Endothelial cell of umbilical vein (primary cell): ENCODE measurements at regions not wholly inside any gene's neighbourhood (a gene's known extent, or its start where the extent isn't known, plus 50 kb on each side); places are given as distances from the start of the nearest gene placed in this dataset.

Source experiments
- BruUV-seq: library from RNA; stranded (reverse); fragments of 400-500 nt; replicated peaks from 2 replicates; lab custom pipeline; 2021; lab: Mats Ljungman, UMichigan
- CTCF ChIA-PET: fragments of 300-600, 350-600 bp; sonication (Branson Sonifier 250); formaldehyde crosslinking; loops from one replicate; lab custom pipeline; 2021; ENCODE audit warnings: antibody characterized with exemption, inconsistent platforms; lab: Charles Lee
- POLR2A ChIA-PET: fragments of 300-600, 350-600 bp; sonication (Branson Sonifier 250); formaldehyde crosslinking; loops from one replicate; lab custom pipeline; 2021; ENCODE audit warnings: antibody characterized with exemption, inconsistent platforms; lab: Charles Lee
- DNase-seq: peaks from one replicate; pipeline ENCODE4 v3.0.0-alpha.2; 2011; ENCODE audit warnings: low read depth, low spot score
- FAIRE-seq: peaks from 2 replicates; lab custom pipeline; 2011; peaks lifted over from hg19 to GRCh38; lab: Jason Lieb, UNC
- H2AFZ ChIP-seq: 2 replicates; pipeline ENCODE4 v1.6.0; 2012; ENCODE audit warnings: low read depth, low read length, control low read depth, inconsistent platforms
- H3K27ac ChIP-seq: 2 replicates; pipeline ENCODE4 v1.5.1; 2011; ENCODE audit warnings: low read depth, mild to moderate bottlenecking, control low read depth, low read length, moderate library complexity; ENCODE audit not compliant: insufficient read depth
- H3K27me3 ChIP-seq, 2 experiments: 2 replicates each; pipeline versions ENCODE4 v1.6.0 to v1.6.1; 2011; ENCODE audit warnings: low read length in 2 of 2, mixed read lengths in 1 of 2; ENCODE audit not compliant: control insufficient read depth in 2 of 2, insufficient read depth in 2 of 2
- H3K36me3 ChIP-seq, 2 experiments: 2 replicates in 1 of 2; 3 replicates in 1 of 2; pipeline ENCODE4 v1.5.1; 2011; ENCODE audit warnings: low read length in 2 of 2, mild to moderate bottlenecking in 1 of 2, moderate library complexity in 1 of 2; ENCODE audit not compliant: control insufficient read depth in 2 of 2, insufficient read depth in 2 of 2; ENCODE audit errors: extremely low read depth in 1 of 2
- H3K4me1 ChIP-seq: 3 replicates; pipeline ENCODE4 v1.5.1; 2011; ENCODE audit warnings: mild to moderate bottlenecking, low read length; ENCODE audit not compliant: control insufficient read depth, insufficient read depth; ENCODE audit errors: extremely low read depth
- H3K4me2 ChIP-seq: 2 replicates; pipeline ENCODE4 v1.6.1; 2011; ENCODE audit warnings: low read length, control low read depth, mixed read lengths; ENCODE audit not compliant: insufficient read depth
- H3K4me3 ChIP-seq, 3 experiments: fragments of 200-600 bp in 1 of 3; sonication (generic), shearing (Covaris generic) in 1 of 3; replicated peaks in 1 of 3; 2 replicates each; pipeline ENCODE4 v1.5.1; 2011 to 2016; ENCODE audit warnings: control low read depth in 3 of 3, low read length in 3 of 3, mild to moderate bottlenecking in 2 of 3, inconsistent platforms in 1 of 3, low read depth in 1 of 3, moderate library complexity in 1 of 3; ENCODE audit not compliant: insufficient read depth in 1 of 3
- H3K79me2 ChIP-seq: 2 replicates; pipeline ENCODE4 v1.6.0; 2012; ENCODE audit warnings: low read length, inconsistent platforms; ENCODE audit not compliant: control insufficient read depth, insufficient read depth
- H3K9ac ChIP-seq: replicated peaks from 2 replicates; pipeline ENCODE3; 2011; ENCODE audit warnings: low read length, control low read depth; ENCODE audit not compliant: insufficient read depth; ENCODE audit errors: extremely low read depth
- H3K9me1 ChIP-seq: replicated peaks from 3 replicates; pipeline ENCODE4 v1.6.0; 2011; ENCODE audit warnings: mild to moderate bottlenecking, low read length; ENCODE audit not compliant: control insufficient read depth, insufficient read depth; ENCODE audit errors: extremely low read depth
- H3K9me3 ChIP-seq: replicated peaks from 2 replicates; pipeline ENCODE4 v1.5.1; 2012; ENCODE audit warnings: low read length, inconsistent platforms; ENCODE audit not compliant: control insufficient read depth, insufficient read depth
- H4K20me1 ChIP-seq: replicated peaks from 2 replicates; pipeline ENCODE3; 2011; ENCODE audit warnings: mild to moderate bottlenecking, low read length; ENCODE audit not compliant: control insufficient read depth, insufficient read depth; ENCODE audit errors: extremely low read depth
- CTCF ChIP-seq, 2 donors: IDR thresholded peaks; 1 replicate in 1 of 2; 2 replicates in 1 of 2; pipeline ENCODE4 v1.5.1; 2011; ENCODE audit warnings: low read length in 2 of 2, mild to moderate bottlenecking in 2 of 2, moderate library complexity in 2 of 2, control low read depth in 1 of 2, inconsistent platforms in 1 of 2, low read depth in 1 of 2; ENCODE audit not compliant: insufficient read depth in 1 of 2; ENCODE audit errors: extremely low read depth in 1 of 2
- EZH2 ChIP-seq: IDR thresholded peaks from 2 replicates; pipeline ENCODE4 v1.6.1; 2012; ENCODE audit warnings: borderline replicate concordance, low read depth, mild to moderate bottlenecking, moderate library complexity, low read length, inconsistent platforms; ENCODE audit not compliant: severe bottlenecking
- FOS ChIP-seq: IDR thresholded peaks from 2 replicates; pipeline ENCODE4 v1.6.1; 2011; ENCODE audit warnings: mild to moderate bottlenecking, low read length, moderate library complexity, borderline replicate concordance; ENCODE audit not compliant: insufficient read depth
- GATA2 ChIP-seq: IDR thresholded peaks from 2 replicates; pipeline ENCODE4 v1.7.0; 2011; ENCODE audit warnings: low read depth, mild to moderate bottlenecking, moderate library complexity, mixed read lengths, low read length; ENCODE audit not compliant: insufficient read length, insufficient read depth
- JUN ChIP-seq: IDR thresholded peaks from 2 replicates; pipeline ENCODE4 v1.6.1; 2011; ENCODE audit warnings: borderline replicate concordance, low read depth; ENCODE audit not compliant: insufficient read length, insufficient read depth
- MAX ChIP-seq: IDR thresholded peaks from 2 replicates; pipeline ENCODE4 v1.6.1; 2011; ENCODE audit not compliant: insufficient read depth, insufficient read length
- MYC ChIP-seq: IDR thresholded peaks from one replicate; pipeline ENCODE4 v1.6.1; 2011; ENCODE audit warnings: mild to moderate bottlenecking, low read depth, low read length
- POLR2A ChIP-seq: IDR thresholded peaks from 2 replicates; pipeline ENCODE4 v1.6.1; 2012; ENCODE audit warnings: low read depth, mild to moderate bottlenecking, control low read depth, low read length
- POLR2AphosphoS5 ChIP-seq: IDR thresholded peaks from 2 replicates; pipeline ENCODE4 v1.6.1; 2012; ENCODE audit warnings: low read depth, mild to moderate bottlenecking, control low read depth, low read length, moderate library complexity; ENCODE audit not compliant: insufficient read depth
- dilution Hi-C: fragments of 300-500 bp; cut with MboI; formaldehyde crosslinking; loops from one replicate; pipeline ENCODE4 v1.15.0; 2019; ENCODE audit warnings: low sequenced_read_pairs; ENCODE audit not compliant: extremely low pct_ligation_motif_present
- intact Hi-C: fragments of 100-400 bp; cut with micrococcal nuclease; formaldehyde crosslinking; loops from one replicate; pipeline ENCODE4 v1.10.0; 2022

- DNase-seq (no peak), FAIRE-seq (no peak)
- Histone ChIP-seq H3K36me3 (no peaks in the 10 kb centered on the region), H3K27ac (no peak overlapping the region), H3K9me3 (no peaks in the 10 kb centered on the region), H3K9me1 (no peaks in the 10 kb centered on the region), H2AFZ (no peak overlapping the region), H3K4me2 (no peak overlapping the region), H3K79me2 (no peaks in the 10 kb centered on the region), H3K4me1 (no peaks in the 10 kb centered on the region), H3K9ac (no peak overlapping the region), H4K20me1 (no peaks in the 10 kb centered on the region), H3K4me3 (no peak overlapping the region), H3K27me3 (no peaks in the 10 kb centered on the region)
- CTCF ChIA-PET = no interaction called here
- intact Hi-C loops (no loop called here), dilution Hi-C loops (no loop called here)
- POLR2A ChIA-PET = no interaction called here
- no TSS peak for BruUV-seq
- TF ChIP-seq MAX = no peak
- TF ChIP-seq JUN = no peak
- TF ChIP-seq EZH2 = no peak
- TF ChIP-seq POLR2A = no peak
- no peak for TF ChIP-seq CTCF (IDR thresholded peaks at IDR 0.05; ENCODE audit: extremely low read depth in 1 of 2, insufficient read depth in 1 of 2, low read depth in 1 of 2, low read length in 2 of 2)
- no peak for TF ChIP-seq MYC
- TF ChIP-seq POLR2AphosphoS5 = no peak
- no peak for TF ChIP-seq GATA2
- no peak for TF ChIP-seq FOS
These were observed 156.2 kb upstream of the DSEL start for GRCh38 chr18:67672716-67673115.
